Vagina (tissue), 2 donors: ENCODE measurements at regions not wholly inside any gene's neighbourhood (a gene's known extent, or its start where the extent isn't known, plus 50 kb on each side); places are given as distances from the start of the nearest gene placed in this dataset.

Source experiments
- CTCF ChIP-seq, 3 experiments: fragments of 450-650 bp in 2 of 3; fragments of 200-600 bp in 1 of 3; sonication (generic) in 1 of 3; IDR thresholded peaks; one replicate each; pipeline ENCODE4 v1.5.1; 2017 to 2019; ENCODE audit warnings: antibody characterized with exemption in 3 of 3, mild to moderate bottlenecking in 2 of 3, moderate library complexity in 2 of 3
- POLR2A ChIP-seq, 2 donors: fragments of 450-650 bp; IDR thresholded peaks; one replicate each; pipeline ENCODE4 v1.6.1; 2017; ENCODE audit warnings: antibody characterized with exemption in 2 of 2, mild to moderate bottlenecking in 2 of 2, moderate library complexity in 2 of 2

DNA sequence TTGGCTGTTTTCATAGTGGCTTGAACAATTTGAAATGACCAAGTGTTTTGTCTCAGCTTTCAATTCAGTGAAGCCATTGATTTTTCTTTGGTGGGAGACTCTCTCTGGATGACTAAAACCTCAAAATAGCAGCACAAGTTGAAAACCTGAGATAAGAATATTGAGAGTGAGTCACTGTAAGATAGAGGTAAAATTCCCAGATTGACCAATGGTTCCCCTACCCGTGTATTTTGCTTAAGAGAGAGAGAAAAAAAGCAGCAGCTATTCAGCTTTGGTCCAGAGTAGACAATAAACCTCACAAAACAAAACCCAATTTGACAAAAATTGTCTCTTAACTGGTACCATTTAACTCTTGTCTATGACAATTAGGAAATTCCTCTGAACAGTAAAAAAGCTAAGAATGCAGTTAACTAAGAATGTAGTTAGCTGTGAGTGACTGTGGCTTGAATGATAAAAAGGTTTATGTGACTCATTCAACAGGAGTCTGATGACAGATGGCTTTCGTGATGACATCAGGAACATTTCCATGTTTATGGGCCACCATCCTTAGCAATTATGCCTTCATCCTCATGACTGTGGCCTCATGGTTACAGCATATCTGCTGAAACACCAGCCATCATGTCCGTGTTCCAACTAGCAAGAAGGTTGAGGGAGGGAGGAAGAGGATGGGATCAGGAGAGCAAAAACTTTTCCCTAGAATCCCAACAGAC lies 356.9 kb downstream of the NDFIP2 start:
- TF ChIP-seq POLR2A (IDR thresholded peaks at IDR 0.05) (no peak), CTCF (IDR thresholded peaks at IDR 0.05) (no peak)
